ENCODE measurements at regions not wholly inside any gene's neighbourhood (a gene's known extent, or its start where the extent isn't known, plus 50 kb on each side); places are given as distances from the start of the nearest gene placed in this dataset.

- TF ChIP-seq SUZ12 (IDR thresholded peaks at IDR 0.05; ENCODE audit: extremely low read depth, insufficient read depth, insufficient read length) (no peak), YY1 (IDR thresholded peaks at IDR 0.05; ENCODE audit: insufficient read depth, insufficient read length) (no peak), ZNF274 (IDR thresholded peaks at IDR 0.05; ENCODE audit: low read depth, low read length) (no peak)
Observed at GRCh38 chr7:156493942-156494341, 146.6 kb upstream of the RNF32 start.
